Omental fat pad (tissue), 3 donors: ENCODE measurements at regions not wholly inside any gene's neighbourhood (a gene's known extent, or its start where the extent isn't known, plus 50 kb on each side); places are given as distances from the start of the nearest gene placed in this dataset.

Source experiments
- ATAC-seq: fragments of 150-250 bp; one replicate; pipeline ENCODE4 v1.9.1; 2016; ENCODE audit warnings: mild to moderate bottlenecking, moderate library complexity; ENCODE audit not compliant: low FRiP score
- DNase-seq: peaks from one replicate; pipeline ENCODE4 v3.0.0-alpha.2; 2019; ENCODE audit warnings: low spot score
- CTCF ChIP-seq, 3 donors: fragments of 450-650 bp; IDR thresholded peaks; one replicate each; pipeline ENCODE4 v1.5.1; 2016 to 2017; ENCODE audit warnings: antibody characterized with exemption in 3 of 3, mild to moderate bottlenecking in 3 of 3, moderate library complexity in 2 of 3

- TF ChIP-seq CTCF (IDR thresholded peaks at IDR 0.05): no peak
- DNase-seq: no peak
- no peak for ATAC-seq
These were observed 51.0 kb upstream of the ACTR3 start for GRCh38 chr2:113838744-113839444.

- ATAC-seq (no peak), DNase-seq (no peak)
- no peak for TF ChIP-seq CTCF (IDR thresholded peaks at IDR 0.05)
These were observed 51.6 kb upstream of the ACTR3 start for GRCh38 chr2:113838277-113838676.

GRCh38 chr2:113834051-113834730 lies 55.7 kb upstream of the ACTR3 start:
- no peak for TF ChIP-seq CTCF (IDR thresholded peaks at IDR 0.05)
- DNase-seq: no peak
- ATAC-seq: no peak

GRCh38 chr2:113832795-113833290 lies 57.0 kb upstream of the ACTR3 start:
- TF ChIP-seq CTCF (IDR thresholded peaks at IDR 0.05): no peak
- ATAC-seq (no peak), DNase-seq (no peak)

GRCh38 chr2:113831161-113831560 lies 58.7 kb upstream of the ACTR3 start:
- DNase-seq: no peak
- TF ChIP-seq CTCF (IDR thresholded peaks at IDR 0.05): no peak
- ATAC-seq: no peak

DNA sequence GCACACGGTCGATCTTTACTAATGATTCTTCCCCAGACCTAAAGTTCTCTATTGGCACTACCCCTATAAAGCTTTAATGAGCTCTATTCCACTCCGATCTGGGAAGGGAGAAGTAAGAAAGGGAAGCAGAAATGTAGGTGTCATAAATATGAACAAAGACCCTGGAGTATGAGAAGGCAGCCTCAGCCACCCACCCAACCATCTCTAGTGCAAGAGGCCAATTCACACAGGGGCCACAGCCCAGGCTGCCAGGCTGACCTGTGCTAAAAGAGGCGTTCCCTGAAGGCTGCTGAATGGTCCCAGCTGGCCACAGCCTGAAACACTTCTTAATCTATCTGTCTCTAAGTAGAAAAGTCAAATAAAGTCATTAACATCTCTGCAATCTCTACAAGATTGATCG lies 60.1 kb upstream of the ACTR3 start:
- ATAC-seq: peak; percentile 8
- DNase-seq: no peak
- TF ChIP-seq CTCF (IDR thresholded peaks at IDR 0.05): no peak

DNA sequence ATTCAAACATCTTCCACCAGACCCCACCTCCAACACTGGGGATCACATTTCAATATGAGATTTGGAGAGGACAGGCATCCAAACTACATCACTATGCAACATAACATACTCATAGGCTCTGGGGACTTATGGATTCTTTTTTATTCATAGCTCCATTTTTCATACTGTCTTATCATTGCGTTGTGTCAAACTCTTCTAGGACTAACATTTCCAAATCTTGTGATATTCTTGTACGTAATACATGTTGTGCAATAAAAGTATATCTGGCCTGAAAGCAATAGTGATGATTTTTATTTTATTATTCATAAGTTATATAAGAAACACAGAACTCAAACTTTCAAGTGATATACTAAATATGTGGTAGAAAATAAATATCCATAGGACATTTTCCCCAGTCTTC lies 60.6 kb upstream of the ACTR3 start:
- DNase-seq (no peak), ATAC-seq (peak; percentile 80)
- no peak for TF ChIP-seq CTCF (IDR thresholded peaks at IDR 0.05)
